ENCODE measurements at regions not wholly inside any gene's neighbourhood (a gene's known extent, or its start where the extent isn't known, plus 50 kb on each side); places are given as distances from the start of the nearest gene placed in this dataset.

- Histone ChIP-seq H3K27ac (ENCODE audit: low read depth, low read length) (no peak overlapping the region), H3K36me3 (ENCODE audit: control insufficient read depth, low read length) (no peaks in the 10 kb centered on the region), H4K20me1 (ENCODE audit: control insufficient read depth, insufficient read depth, low read depth, low read length) (no peaks in the 10 kb centered on the region), H3K9me3 (ENCODE audit: control insufficient read depth, insufficient read depth, low read length) (no peaks in the 10 kb centered on the region), H3K79me2 (ENCODE audit: control insufficient read depth, low read length) (no peaks in the 10 kb centered on the region), H3K27me3 (ENCODE audit: control insufficient read depth, low read length) (no peaks in the 10 kb centered on the region; the same call in 1 of the 2 replicates), H3K4me2 (ENCODE audit: low read length) (no peak overlapping the region), H3K4me3 (ENCODE audit: low read length) (no peak overlapping the region), H3F3A (ENCODE audit: control insufficient read depth, insufficient read depth) (no peaks in the 10 kb centered on the region), H3K4me1 (ENCODE audit: control insufficient read depth, low read length) (no peaks in the 10 kb centered on the region), H3K9me2 (replicated peaks; ENCODE audit: control insufficient read depth, low read length) (no peaks in the 10 kb centered on the region)
- TF ChIP-seq CTCF (IDR thresholded peaks at IDR 0.05; ENCODE audit: low read depth, low read length, poor library complexity, severe bottlenecking): no peak
- no peak for TF ChIP-seq EZH2phosphoT487 (IDR thresholded peaks at IDR 0.05; ENCODE audit: borderline replicate concordance, low read length)
Measured at GRCh38 chr12:3999904-4000303, 126.7 kb upstream of the PARP11 start.

- H3K4me1 ChIP-seq (ENCODE audit: control insufficient read depth, low read length): no peaks in the 10 kb centered on the region; the same call in 1 of the 2 replicates
- no peaks in the 10 kb centered on the region for H3K79me2 ChIP-seq (ENCODE audit: control insufficient read depth, low read length)
Measured at GRCh38 chr12:3998968-3999792, 126.0 kb upstream of the PARP11 start.

GRCh38 chr12:3998397-3998796 is 125.2 kb upstream of the PARP11 start:
- H3K9me2 ChIP-seq (replicated peaks; ENCODE audit: control insufficient read depth, low read length): no peaks in the 10 kb centered on the region
- H3K4me1 ChIP-seq (ENCODE audit: control insufficient read depth, low read length): no peaks in the 10 kb centered on the region; the same call in 1 of the 2 replicates
- H3K79me2 ChIP-seq (ENCODE audit: control insufficient read depth, low read length): no peaks in the 10 kb centered on the region
- H3K27ac ChIP-seq (ENCODE audit: low read depth, low read length): no peak overlapping the region
- H3K4me2 ChIP-seq (ENCODE audit: low read length): no peak overlapping the region
- TF ChIP-seq EZH2phosphoT487 (IDR thresholded peaks at IDR 0.05; ENCODE audit: borderline replicate concordance, low read length) (no peak), CTCF (IDR thresholded peaks at IDR 0.05; ENCODE audit: low read depth, low read length, poor library complexity, severe bottlenecking) (no peak)
- H3F3A ChIP-seq (ENCODE audit: control insufficient read depth, insufficient read depth): no peaks in the 10 kb centered on the region
- H4K20me1 ChIP-seq (ENCODE audit: control insufficient read depth, insufficient read depth, low read depth, low read length): no peaks in the 10 kb centered on the region
- H3K9me3 ChIP-seq (ENCODE audit: control insufficient read depth, insufficient read depth, low read length): no peaks in the 10 kb centered on the region
- no peaks in the 10 kb centered on the region for H3K36me3 ChIP-seq (ENCODE audit: control insufficient read depth, low read length)
- no peak overlapping the region for H3K4me3 ChIP-seq (ENCODE audit: low read length)
- no peaks in the 10 kb centered on the region; the same call in 1 of the 2 replicates for H3K27me3 ChIP-seq (ENCODE audit: control insufficient read depth, low read length)

More at GRCh38 chr12:3998968-3999792, 126.0 kb upstream of the PARP11 start:
- TF ChIP-seq EZH2phosphoT487 (IDR thresholded peaks at IDR 0.05; ENCODE audit: borderline replicate concordance, low read length) (no peak), CTCF (IDR thresholded peaks at IDR 0.05; ENCODE audit: low read depth, low read length, poor library complexity, severe bottlenecking) (no peak)
- H3K27ac ChIP-seq (ENCODE audit: low read depth, low read length): no peak overlapping the region
- H3K4me2 ChIP-seq (ENCODE audit: low read length): no peak overlapping the region
- H3K9me2 ChIP-seq (replicated peaks; ENCODE audit: control insufficient read depth, low read length): no peaks in the 10 kb centered on the region
- no peaks in the 10 kb centered on the region; the same call in 1 of the 2 replicates for H3K27me3 ChIP-seq (ENCODE audit: control insufficient read depth, low read length)
- no peak overlapping the region for H3K4me3 ChIP-seq (ENCODE audit: low read length)
- H3F3A ChIP-seq (ENCODE audit: control insufficient read depth, insufficient read depth): no peaks in the 10 kb centered on the region
- no peaks in the 10 kb centered on the region for H3K9me3 ChIP-seq (ENCODE audit: control insufficient read depth, insufficient read depth, low read length)
- no peaks in the 10 kb centered on the region for H4K20me1 ChIP-seq (ENCODE audit: control insufficient read depth, insufficient read depth, low read depth, low read length)
- no peaks in the 10 kb centered on the region for H3K36me3 ChIP-seq (ENCODE audit: control insufficient read depth, low read length)

All from DOHH2 (cell line).